CD4-positive, alpha-beta T cell treated with Interleukin-4 for 1 hour (primary cell): ENCODE measurements at regions not wholly inside any gene's neighbourhood (a gene's known extent, or its start where the extent isn't known, plus 50 kb on each side); places are given as distances from the start of the nearest gene placed in this dataset.
"Not testable (repeated sequence)": the region's sequence is repeated elsewhere in the genome, so short reads cannot be mapped to it uniquely, and the experiment has no call there.

ENCODE experiments used
- DNase-seq, 2 donors: peaks; one replicate each; pipeline ENCODE4 v3.0.0-alpha.2; 2020 to 2022

GRCh38 chr5:1651250-1651649, 127.5 kb upstream of the LPCAT1 start:
- no peak for DNase-seq

- DNase-seq, result no peak
These were observed 125.8 kb upstream of the LPCAT1 start for GRCh38 chr5:1649554-1649953.

GRCh38 chr5:1648806-1649205, 125.0 kb upstream of the LPCAT1 start:
- DNase-seq, result no peak

GRCh38 chr5:1647580-1647979, 123.8 kb upstream of the LPCAT1 start:
- DNase-seq, result no peak

- DNase-seq, result peak; percentile 74 to 78
These were observed 121.2 kb upstream of the LPCAT1 start for GRCh38 chr5:1644810-1645571.

- DNase-seq, result not testable (repeated sequence)
These were observed 120.6 kb upstream of the LPCAT1 start for GRCh38 chr5:1644393-1644809.

- no peak for DNase-seq
These were observed 120.1 kb upstream of the LPCAT1 start for GRCh38 chr5:1643651-1644392.

- no peak for DNase-seq
These were observed 118.9 kb upstream of the LPCAT1 start for GRCh38 chr5:1642621-1643061.

- DNase-seq, result no peak
These were observed 118.5 kb upstream of the LPCAT1 start for GRCh38 chr5:1642221-1642620.

- DNase-seq, result peak; percentile 83 to 86
These were observed 117.9 kb upstream of the LPCAT1 start for GRCh38 chr5:1641560-1642166.

- no peak for DNase-seq
These were observed 117.3 kb upstream of the LPCAT1 start for GRCh38 chr5:1641041-1641440.

GRCh38 chr5:1640421-1640881, 116.7 kb upstream of the LPCAT1 start:
- peak in 1 of 2 donors; percentile 6 for DNase-seq

- DNase-seq, result no peak
These were observed 116.0 kb upstream of the LPCAT1 start for GRCh38 chr5:1639757-1640156.

- peak in 1 of 2 donors; percentile 4 for DNase-seq
These were observed 115.1 kb upstream of the LPCAT1 start for GRCh38 chr5:1638658-1639400.

GRCh38 chr5:1637639-1638481, 114.1 kb upstream of the LPCAT1 start:
- DNase-seq, result peak in 1 of 2 donors; percentile 3

GRCh38 chr5:1636981-1637638, 113.3 kb upstream of the LPCAT1 start:
- no peak for DNase-seq

GRCh38 chr5:1636208-1636770, 112.5 kb upstream of the LPCAT1 start:
- not testable (repeated sequence) for DNase-seq

GRCh38 chr5:1635477-1635876, 111.7 kb upstream of the LPCAT1 start:
- not testable (repeated sequence) for DNase-seq

GRCh38 chr5:1634337-1634661, 110.5 kb upstream of the LPCAT1 start:
- no peak for DNase-seq

GRCh38 chr5:1633605-1634336, 110.0 kb upstream of the LPCAT1 start:
- DNase-seq, result peak; percentile 64 to 68
